ENCODE measurements at regions not wholly inside any gene's neighbourhood (a gene's known extent, or its start where the extent isn't known, plus 50 kb on each side); places are given as distances from the start of the nearest gene placed in this dataset.

- no peak overlapping the region for H3K27ac ChIP-seq (ENCODE audit: low read depth, low read length)
- no peak overlapping the region for H3K4me2 ChIP-seq (ENCODE audit: insufficient read depth, low read length)
- no peak overlapping the region for H2AFZ ChIP-seq (ENCODE audit: low read length)
- no peaks in the 10 kb centered on the region for H3K36me3 ChIP-seq (ENCODE audit: insufficient read depth, low read length)
- no peak for DNase-seq (ENCODE audit: insufficient read length, low spot score, missing footprints)
- no peaks in the 10 kb centered on the region for H3K9me3 ChIP-seq (ENCODE audit: low read depth, low read length)
- H3K27me3 ChIP-seq (ENCODE audit: insufficient read depth, low read length): peaks cover 21% of the 10 kb centered on the region
- H3K4me1 ChIP-seq (ENCODE audit: insufficient read depth, low read length): peaks cover 11% of the 10 kb centered on the region
- no peak overlapping the region for H3K4me3 ChIP-seq (ENCODE audit: insufficient read depth, low read length)
- TF ChIP-seq CTCF (IDR thresholded peaks at IDR 0.05; ENCODE audit: extremely low read depth, low read depth, low read length): no peak
- no peaks in the 10 kb centered on the region for H4K20me1 ChIP-seq (ENCODE audit: insufficient read depth, low read length)
- no peaks in the 10 kb centered on the region for H3K79me2 ChIP-seq (ENCODE audit: insufficient read depth, low read length)
These were observed 104.6 kb downstream of the ACKR3 start for GRCh38 chr2:236674238-236674637.

GRCh38 chr2:236674646-236675045, 105.0 kb downstream of the ACKR3 start:
- DNase-seq (ENCODE audit: insufficient read length, low spot score, missing footprints): no peak
- H3K4me3 ChIP-seq (ENCODE audit: insufficient read depth, low read length): no peak overlapping the region

GRCh38 chr2:236675051-236675450, 105.4 kb downstream of the ACKR3 start:
- Histone ChIP-seq H3K36me3 (ENCODE audit: insufficient read depth, low read length) (no peaks in the 10 kb centered on the region), H2AFZ (ENCODE audit: low read length) (no peak overlapping the region), H3K79me2 (ENCODE audit: insufficient read depth, low read length) (no peaks in the 10 kb centered on the region), H3K27me3 (ENCODE audit: insufficient read depth, low read length) (peaks cover 21% of the 10 kb centered on the region), H3K9me3 (ENCODE audit: low read depth, low read length) (no peaks in the 10 kb centered on the region), H3K4me2 (ENCODE audit: insufficient read depth, low read length) (no peak overlapping the region), H3K4me3 (ENCODE audit: insufficient read depth, low read length) (no peak overlapping the region), H4K20me1 (ENCODE audit: insufficient read depth, low read length) (no peaks in the 10 kb centered on the region), H3K4me1 (ENCODE audit: insufficient read depth, low read length) (peaks cover 19% of the 10 kb centered on the region), H3K27ac (ENCODE audit: low read depth, low read length) (peak overlapping the region; percentile 3)
- peak; percentile 43 for DNase-seq (ENCODE audit: insufficient read length, low spot score, missing footprints)
- TF ChIP-seq CTCF (IDR thresholded peaks at IDR 0.05; ENCODE audit: extremely low read depth, low read depth, low read length): no peak

More at GRCh38 chr2:236674646-236675045, 105.0 kb downstream of the ACKR3 start:
- peaks cover 15% of the 10 kb centered on the region for H3K4me1 ChIP-seq (ENCODE audit: insufficient read depth, low read length)
- peak overlapping the region; percentile 11 for H3K4me2 ChIP-seq (ENCODE audit: insufficient read depth, low read length)
- H4K20me1 ChIP-seq (ENCODE audit: insufficient read depth, low read length): no peaks in the 10 kb centered on the region
- no peaks in the 10 kb centered on the region for H3K79me2 ChIP-seq (ENCODE audit: insufficient read depth, low read length)
- no peak for TF ChIP-seq CTCF (IDR thresholded peaks at IDR 0.05; ENCODE audit: extremely low read depth, low read depth, low read length)
- no peaks in the 10 kb centered on the region for H3K9me3 ChIP-seq (ENCODE audit: low read depth, low read length)
- H3K27me3 ChIP-seq (ENCODE audit: insufficient read depth, low read length): peaks cover 21% of the 10 kb centered on the region
- peak overlapping the region; percentile 3 for H3K27ac ChIP-seq (ENCODE audit: low read depth, low read length)
- H3K36me3 ChIP-seq (ENCODE audit: insufficient read depth, low read length): no peaks in the 10 kb centered on the region
- no peak overlapping the region for H2AFZ ChIP-seq (ENCODE audit: low read length)

DNA sequence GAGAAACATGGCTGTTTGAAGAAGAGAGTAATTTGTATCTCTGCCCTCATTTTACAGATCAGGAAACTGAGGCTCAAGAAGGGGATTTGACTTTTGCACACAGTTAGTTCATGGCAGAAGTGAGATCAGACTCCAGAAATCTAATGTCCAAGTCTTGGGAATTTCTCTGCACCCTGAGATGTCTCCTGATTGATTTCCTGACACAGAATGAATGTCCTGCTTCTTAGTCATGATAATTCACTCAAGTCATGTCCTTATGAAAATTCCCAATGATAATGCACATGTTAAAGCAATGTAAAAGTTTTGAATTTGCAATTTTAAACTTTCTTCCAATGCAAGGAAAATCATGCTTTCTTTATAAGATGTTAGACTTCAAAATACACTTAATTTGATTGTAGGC, 105.9 kb downstream of the ACKR3 start:
- Histone ChIP-seq H3K4me3 (ENCODE audit: insufficient read depth, low read length) (no peak overlapping the region), H4K20me1 (ENCODE audit: insufficient read depth, low read length) (no peaks in the 10 kb centered on the region), H3K27ac (ENCODE audit: low read depth, low read length) (no peak overlapping the region), H3K36me3 (ENCODE audit: insufficient read depth, low read length) (no peaks in the 10 kb centered on the region), H3K79me2 (ENCODE audit: insufficient read depth, low read length) (no peaks in the 10 kb centered on the region), H3K27me3 (ENCODE audit: insufficient read depth, low read length) (peaks cover 19% of the 10 kb centered on the region), H3K4me2 (ENCODE audit: insufficient read depth, low read length) (no peak overlapping the region), H3K4me1 (ENCODE audit: insufficient read depth, low read length) (peaks cover 23% of the 10 kb centered on the region), H2AFZ (ENCODE audit: low read length) (no peak overlapping the region), H3K9me3 (ENCODE audit: low read depth, low read length) (no peaks in the 10 kb centered on the region)
- no peak for DNase-seq (ENCODE audit: insufficient read length, low spot score, missing footprints)
- no peak for TF ChIP-seq CTCF (IDR thresholded peaks at IDR 0.05; ENCODE audit: extremely low read depth, low read depth, low read length)
